HG03460 (cell line): ENCODE measurements at regions not wholly inside any gene's neighbourhood (a gene's known extent, or its start where the extent isn't known, plus 50 kb on each side); places are given as distances from the start of the nearest gene placed in this dataset.
"Not testable (repeated sequence)": the region's sequence is repeated elsewhere in the genome, so short reads cannot be mapped to it uniquely, and the experiment has no call there.

ENCODE experiments used
- ATAC-seq: cut with Tn5 transposase; IDR thresholded peaks from one replicate; pipeline ENCODE4 v1.9.1; 2021; ENCODE audit not compliant: unreplicated experiment

GRCh38 chr19:23984911-23985310, 70.2 kb downstream of the ZNF726 start:
- ATAC-seq = not testable (repeated sequence)

GRCh38 chr19:23986623-23987022, 71.9 kb downstream of the ZNF726 start:
- no peak for ATAC-seq

DNA sequence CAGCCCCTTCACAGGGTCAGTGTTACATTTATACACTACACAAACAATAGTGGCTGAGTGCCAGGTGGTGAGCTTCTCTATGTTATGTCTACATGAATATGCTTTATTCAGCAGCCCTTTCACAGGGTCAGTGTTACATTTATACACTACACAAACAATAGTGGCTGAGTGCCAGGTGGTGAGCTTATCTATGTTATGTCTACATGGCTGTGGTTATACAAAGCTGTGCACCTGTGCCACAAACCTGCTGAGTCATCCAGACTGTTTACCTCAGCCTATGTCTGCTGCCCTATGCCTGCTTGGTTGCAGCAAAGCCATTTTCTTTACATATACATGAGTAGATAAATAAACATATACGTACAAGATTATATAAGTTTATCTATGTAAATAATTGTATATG, 76.5 kb downstream of the ZNF726 start:
- ATAC-seq = no peak

- no peak for ATAC-seq
Measured at GRCh38 chr19:23992348-23992747, 77.7 kb downstream of the ZNF726 start.

DNA sequence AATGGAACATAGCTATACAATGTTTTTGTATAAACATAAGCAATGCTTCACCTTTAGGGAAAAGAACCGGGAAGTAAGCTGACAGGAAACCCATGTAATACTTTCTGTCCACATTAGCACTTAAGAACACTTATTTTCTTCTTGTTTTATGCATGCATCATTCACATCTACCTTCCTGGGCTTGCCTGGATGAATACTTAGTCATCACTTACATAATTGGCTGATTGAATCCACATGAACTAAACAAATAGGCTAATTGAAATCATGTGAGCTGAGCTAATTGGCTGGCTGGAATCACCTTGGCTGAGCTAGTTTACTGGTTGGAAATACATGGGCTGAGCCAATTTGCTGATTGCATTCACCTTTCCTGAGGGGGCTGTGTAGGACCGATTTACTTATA, 78.8 kb downstream of the ZNF726 start:
- no peak for ATAC-seq

DNA sequence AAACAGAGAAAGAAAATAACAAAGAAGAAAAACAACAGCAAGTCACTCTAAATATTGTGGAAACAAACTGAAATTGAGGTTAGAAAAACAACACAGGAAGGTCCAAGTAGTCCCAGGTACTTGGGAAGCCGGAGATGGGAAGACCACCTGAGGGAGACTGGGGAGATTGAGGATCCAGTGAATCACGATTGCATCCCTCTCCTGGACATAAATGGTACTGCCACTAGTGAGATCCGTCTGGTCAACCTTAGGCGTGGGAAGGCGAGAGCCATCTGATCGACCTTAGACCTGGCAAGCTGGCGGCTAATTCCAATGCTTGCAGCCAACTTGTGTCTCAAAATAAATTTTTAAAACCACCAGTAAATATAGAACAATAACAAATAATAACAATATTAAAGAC, 81.9 kb downstream of the ZNF726 start:
- ATAC-seq = no peak

- ATAC-seq = no peak
Measured at GRCh38 chr19:23998568-23998967, 83.9 kb downstream of the ZNF726 start.

GRCh38 chr19:23999821-24000610, 85.3 kb downstream of the ZNF726 start:
- no peak for ATAC-seq

- ATAC-seq = no peak
Measured at GRCh38 chr19:24000656-24001055, 86.0 kb downstream of the ZNF726 start.

- ATAC-seq = no peak
Measured at GRCh38 chr19:24002256-24002945, 84.6 kb upstream of the ZNF254 start.

DNA sequence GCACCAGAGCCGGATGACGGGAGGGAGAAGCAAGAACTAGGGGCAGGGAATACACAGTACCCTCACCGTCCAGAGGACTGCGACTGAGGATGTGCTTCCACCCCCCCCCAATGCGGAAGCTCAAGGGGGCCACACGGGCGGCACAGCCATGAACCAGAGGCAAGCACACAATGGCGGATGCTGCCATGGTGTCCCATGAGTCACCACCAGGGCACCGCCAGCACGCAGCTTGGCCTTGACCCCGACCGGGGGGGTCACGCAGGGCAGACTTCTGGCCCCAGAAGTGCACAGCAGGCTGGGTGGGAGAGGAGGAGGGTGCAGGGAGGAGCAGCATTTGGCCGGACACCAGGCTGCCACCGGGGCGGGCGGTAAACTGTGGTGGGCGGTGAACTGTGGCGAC, 83.5 kb upstream of the ZNF254 start:
- ATAC-seq = no peak

DNA sequence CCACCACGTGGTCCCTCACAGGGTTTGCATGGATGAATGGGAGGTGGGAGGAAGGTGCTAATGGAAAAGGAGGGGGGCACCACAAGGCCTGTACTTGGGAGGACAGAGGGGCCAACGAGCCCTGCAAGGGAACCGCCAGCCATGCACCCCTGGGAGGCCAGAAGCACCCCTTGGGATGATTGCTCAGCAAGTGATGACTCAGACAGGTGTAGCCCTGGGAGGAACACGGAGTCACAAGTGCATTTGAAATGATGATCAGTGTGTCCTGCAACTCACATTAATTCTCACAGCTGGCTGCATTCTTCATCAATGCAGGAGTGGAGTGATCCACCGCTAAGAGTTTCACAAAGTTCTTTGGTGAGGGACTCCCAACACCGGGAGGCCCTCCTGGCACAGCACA, 82.8 kb upstream of the ZNF254 start:
- no peak for ATAC-seq

- no peak for ATAC-seq
Measured at GRCh38 chr19:24029941-24030636, 56.9 kb upstream of the ZNF254 start.

GRCh38 chr19:24032651-24033050, 54.3 kb upstream of the ZNF254 start:
- no peak for ATAC-seq

DNA sequence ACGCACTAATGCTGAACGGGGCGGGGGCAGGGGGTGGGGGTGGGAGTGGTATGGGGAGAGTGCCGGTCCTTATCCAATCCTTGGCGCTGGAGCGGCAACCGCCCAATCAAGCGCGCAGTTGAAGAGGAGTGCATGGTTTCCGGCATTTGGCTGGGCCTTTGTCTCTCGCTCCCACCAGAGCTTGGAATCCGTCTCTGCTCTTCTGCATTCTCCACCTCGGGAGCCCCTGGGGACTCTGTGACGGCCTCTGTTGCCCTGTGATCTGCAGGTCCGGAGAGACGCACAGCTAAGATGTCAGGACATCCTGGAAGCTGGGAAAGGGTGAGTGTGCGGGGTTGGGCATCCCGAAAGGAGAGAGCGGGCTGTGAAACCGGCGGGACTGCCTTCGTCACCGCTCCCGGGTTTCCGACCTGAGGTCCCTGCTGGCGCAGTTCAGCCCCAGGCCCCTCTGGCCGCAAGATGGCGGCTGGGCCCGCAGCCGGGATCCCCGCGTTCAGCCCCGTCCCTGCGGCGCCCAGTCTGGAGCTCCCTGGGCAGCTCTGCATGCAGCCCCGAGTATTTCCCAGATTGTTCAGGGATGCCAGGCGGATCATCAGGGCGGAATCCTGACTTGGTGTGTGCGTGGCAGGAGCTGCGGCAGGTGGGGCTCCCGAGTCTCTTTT, 53.6 kb upstream of the ZNF254 start:
- peak; percentile 94 for ATAC-seq

GRCh38 chr19:24033963-24034342, 53.0 kb upstream of the ZNF254 start:
- ATAC-seq = peak; percentile 21

DNA sequence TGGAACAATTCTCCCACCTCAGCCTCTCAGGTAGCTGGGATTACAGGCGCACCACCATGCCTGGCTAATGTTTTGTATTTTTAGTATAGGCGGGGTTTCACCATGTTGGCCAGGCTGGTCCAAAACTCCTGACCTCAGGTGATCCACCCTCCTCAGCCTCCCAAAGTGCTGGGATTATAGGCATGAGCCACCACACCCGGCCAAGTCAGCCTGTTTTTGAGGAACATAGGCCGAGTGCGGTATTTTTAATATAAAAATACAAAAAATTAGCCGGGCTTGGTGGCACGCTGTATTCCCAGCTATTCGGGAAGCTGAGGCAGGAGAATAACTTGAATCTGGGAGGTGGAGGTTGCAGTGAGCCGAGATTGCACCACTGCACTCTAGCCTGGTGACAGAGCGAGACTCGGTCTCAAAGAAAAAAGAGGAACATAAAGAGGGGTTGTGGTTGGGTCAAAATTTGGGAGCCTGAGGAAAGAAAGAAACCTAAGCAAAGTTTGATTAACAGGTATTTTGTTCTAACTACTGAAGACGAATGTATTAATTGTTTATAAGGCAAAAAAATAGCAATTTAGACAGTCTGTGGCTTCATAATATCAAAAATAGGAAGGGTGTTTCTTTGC, 51.6 kb upstream of the ZNF254 start:
- not testable (repeated sequence) for ATAC-seq
